ENCODE measurements at regions not wholly inside any gene's neighbourhood (a gene's known extent, or its start where the extent isn't known, plus 50 kb on each side); places are given as distances from the start of the nearest gene placed in this dataset.
A peak's percentile ranks its signal among the peaks of the same experiment; 100 is the strongest.

DNA sequence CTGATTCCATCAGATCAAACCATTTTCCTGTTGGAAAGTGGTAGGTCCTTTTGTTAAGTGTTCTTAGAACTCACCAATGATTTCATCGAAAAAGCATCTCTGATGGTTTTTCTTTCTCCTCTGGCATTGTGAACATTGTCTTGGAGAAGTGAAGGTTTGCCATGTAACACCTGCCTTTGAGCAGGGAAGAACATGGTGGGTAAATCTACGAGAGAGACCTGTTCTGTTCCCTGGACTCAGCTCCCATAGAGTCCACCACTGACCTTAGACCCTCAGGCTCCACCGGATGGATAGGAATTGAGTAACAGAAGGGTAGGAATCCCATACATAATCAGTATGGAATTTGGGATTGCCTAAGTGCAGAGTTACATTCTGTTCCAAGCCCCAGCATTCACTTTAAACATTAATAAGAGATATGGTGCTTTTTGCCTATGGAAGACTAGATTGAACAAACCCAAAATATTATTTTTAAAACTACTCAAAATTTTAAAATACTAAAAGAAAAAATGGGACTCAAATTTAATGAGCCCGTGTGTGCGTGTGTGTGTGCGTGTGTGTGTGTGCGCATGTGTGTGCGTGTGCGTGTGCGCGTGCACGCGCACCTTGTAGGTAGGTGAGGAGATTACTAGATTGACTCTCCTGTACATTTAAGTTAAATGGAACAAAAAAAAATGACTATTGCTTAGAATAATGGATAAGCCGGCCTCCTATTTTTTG, 92.0 kb downstream of the C9orf152 start:
- Mint-ChIP-seq H3K9me3 (peaks cover 0 to 1% (median 0%) of the 10 kb centered on the region in 11 donors), H3K27ac (no peak overlapping the region), H3K4me1 (peaks cover 0 to 19% (median 0%) of the 10 kb centered on the region in 7 donors), H3K36me3 (peaks cover 0 to 5% (median 0%) of the 10 kb centered on the region in 5 donors), H3K27me3 (no peaks in the 10 kb centered on the region), H3K4me3 (no peak overlapping the region)
- H3K4me3 ChIP-seq (ENCODE audit: low read length), result no peak overlapping the region
- POLR2A ChIA-PET, result no interaction called here
- CTCF ChIA-PET, result no interaction called here
- no peaks in the 10 kb centered on the region for H3K27me3 ChIP-seq (ENCODE audit: control insufficient read depth in 2 of 2, insufficient read depth in 2 of 2, low read length in 2 of 2)
- H3K9me3 ChIP-seq (ENCODE audit: control insufficient read depth in 2 of 3, low read length in 3 of 3), result no peaks in the 10 kb centered on the region
- intact Hi-C loops (cut with micrococcal nuclease), result no loop called here
- DNase-seq (no peak), ATAC-seq (no peak)
- H3K36me3 ChIP-seq (ENCODE audit: control insufficient read depth in 2 of 3, insufficient read depth in 3 of 3, low read length in 3 of 3), result no peaks in the 10 kb centered on the region
- no peaks in the 10 kb centered on the region for H3K4me1 ChIP-seq (ENCODE audit: control insufficient read depth in 2 of 2, insufficient read depth in 2 of 2, low read length in 2 of 2)
- no peak overlapping the region for H3K27ac ChIP-seq (ENCODE audit: low read depth, low read length)

DNA sequence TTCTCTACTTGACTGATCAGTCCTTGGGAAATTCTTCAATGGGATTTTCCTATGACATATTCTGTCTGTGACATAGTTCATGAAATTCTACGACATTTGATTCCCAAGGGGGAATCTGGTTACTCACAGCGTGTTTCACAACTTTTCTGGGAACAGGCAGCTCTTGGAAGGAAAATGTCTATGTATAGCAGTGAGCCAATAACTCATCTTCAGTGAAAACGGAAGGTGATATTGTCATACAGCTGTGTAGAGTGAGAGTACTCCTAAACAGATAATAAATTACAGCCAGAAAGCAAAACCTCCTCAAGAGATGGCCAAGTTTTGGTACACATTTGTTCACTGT, 91.4 kb downstream of the C9orf152 start:
- Mint-ChIP-seq H3K27me3 (no peaks in the 10 kb centered on the region), H3K36me3 (peaks cover 0 to 5% (median 0%) of the 10 kb centered on the region in 5 donors), H3K9me3 (peaks cover 0 to 1% (median 0%) of the 10 kb centered on the region in 11 donors), H3K27ac (no peak overlapping the region), H3K4me1 (peaks cover 0 to 25% (median 0%) of the 10 kb centered on the region in 7 donors), H3K4me3 (no peak overlapping the region)
- Histone ChIP-seq H3K36me3 (ENCODE audit: control insufficient read depth in 2 of 3, insufficient read depth in 3 of 3, low read length in 3 of 3) (no peaks in the 10 kb centered on the region), H3K27ac (ENCODE audit: low read depth, low read length) (no peak overlapping the region), H3K27me3 (ENCODE audit: control insufficient read depth in 2 of 2, insufficient read depth in 2 of 2, low read length in 2 of 2) (no peaks in the 10 kb centered on the region), H3K4me1 (ENCODE audit: control insufficient read depth in 2 of 2, insufficient read depth in 2 of 2, low read length in 2 of 2) (no peaks in the 10 kb centered on the region), H3K9me3 (ENCODE audit: control insufficient read depth in 2 of 3, low read length in 3 of 3) (no peaks in the 10 kb centered on the region), H3K4me3 (ENCODE audit: low read length) (no peak overlapping the region)
- POLR2A ChIA-PET, result no interaction called here
- no peak for ATAC-seq
- DNase-seq, result no peak
- CTCF ChIA-PET, result no interaction called here
- intact Hi-C loops (cut with micrococcal nuclease), result no loop called here

DNA sequence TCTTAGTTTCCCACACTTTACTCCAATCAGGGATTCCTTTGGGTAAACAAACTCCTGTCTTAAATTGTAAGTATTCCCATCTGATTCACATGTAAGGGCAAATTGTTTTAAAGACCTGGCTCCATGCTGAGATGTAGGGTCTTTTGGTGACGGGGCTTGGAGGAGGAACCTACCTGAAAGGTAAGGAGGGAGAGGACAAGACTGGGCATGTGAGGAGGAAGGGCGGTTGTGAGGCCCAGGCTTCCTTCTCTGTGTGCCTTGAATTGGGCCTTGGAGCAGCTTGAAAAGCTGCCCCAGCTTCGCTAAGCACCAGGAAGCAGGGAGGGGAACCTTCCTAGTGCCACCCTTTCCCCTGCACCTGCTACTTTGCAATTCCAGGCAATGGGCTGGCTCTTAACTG, 86.8 kb downstream of the C9orf152 start:
- H3K4me1 Mint-ChIP-seq, result peaks cover 10 to 50% (median 11%) of the 10 kb centered on the region in 7 donors
- H3K27me3 ChIP-seq (ENCODE audit: control insufficient read depth in 2 of 2, insufficient read depth in 2 of 2, low read length in 2 of 2), result no peaks in the 10 kb centered on the region
- H3K27ac Mint-ChIP-seq, result peak overlapping the region in 1 of 9 donors; percentile 23
- no peak overlapping the region for H3K27ac ChIP-seq (ENCODE audit: low read depth, low read length)
- no peak overlapping the region for H3K4me3 Mint-ChIP-seq
- H3K36me3 Mint-ChIP-seq, result peaks cover 0 to 2% (median 0%) of the 10 kb centered on the region in 5 donors
- H3K9me3 ChIP-seq (ENCODE audit: control insufficient read depth in 2 of 3, low read length in 3 of 3), result no peaks in the 10 kb centered on the region
- H3K4me1 ChIP-seq (ENCODE audit: control insufficient read depth in 2 of 2, insufficient read depth in 2 of 2, low read length in 2 of 2), result peaks cover 0 to 9% of the 10 kb centered on the region in 2 donors
- intact Hi-C loops (cut with micrococcal nuclease), result no loop called here
- H3K27me3 Mint-ChIP-seq, result no peaks in the 10 kb centered on the region
- CTCF ChIA-PET, result no interaction called here
- H3K9me3 Mint-ChIP-seq, result no peaks in the 10 kb centered on the region
- DNase-seq (no peak), ATAC-seq (no peak)
- no peak overlapping the region for H3K4me3 ChIP-seq (ENCODE audit: low read length)
- POLR2A ChIA-PET, result no interaction called here
- H3K36me3 ChIP-seq (ENCODE audit: control insufficient read depth in 2 of 3, insufficient read depth in 3 of 3, low read length in 3 of 3), result no peaks in the 10 kb centered on the region

DNA sequence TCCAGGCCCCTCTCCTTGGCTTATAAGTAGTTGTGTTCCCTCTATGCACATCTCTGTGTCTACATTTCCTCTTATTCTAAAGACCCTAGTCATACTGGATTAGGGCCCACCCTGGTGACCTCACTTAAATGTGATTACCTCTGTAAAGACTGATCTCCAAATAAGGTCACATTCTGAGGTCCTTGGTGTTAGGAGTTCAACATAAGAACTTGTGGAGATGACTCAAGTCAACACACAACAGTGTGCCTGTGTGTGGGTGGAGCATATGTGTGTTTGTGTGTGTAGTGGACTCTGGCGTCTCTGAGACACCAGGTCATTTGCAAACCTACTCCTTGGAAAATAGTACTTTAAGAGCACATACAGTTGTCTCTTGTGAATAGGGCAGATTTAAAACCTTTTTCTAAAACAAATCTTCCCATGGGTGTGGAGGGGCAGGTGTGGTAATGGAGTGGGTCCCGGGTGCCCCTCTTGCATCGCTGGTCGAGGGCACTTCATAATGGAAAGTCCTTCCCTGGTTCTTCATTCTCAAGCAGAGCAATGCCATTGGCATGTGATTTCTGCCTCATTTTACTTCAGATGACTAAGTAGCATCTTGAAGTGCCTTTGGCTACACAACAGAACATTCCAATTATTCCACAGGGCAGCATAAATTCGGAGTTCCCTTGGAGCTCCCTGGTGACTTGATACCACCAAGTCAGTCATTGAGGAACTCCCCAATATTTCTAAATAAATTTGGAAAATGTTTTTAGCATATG, 84.4 kb downstream of the C9orf152 start:
- no peaks in the 10 kb centered on the region for H3K9me3 ChIP-seq (ENCODE audit: control insufficient read depth in 2 of 3, low read length in 3 of 3)
- H3K27ac ChIP-seq (ENCODE audit: low read depth, low read length), result no peak overlapping the region
- H3K27me3 Mint-ChIP-seq, result no peaks in the 10 kb centered on the region
- ChIA-PET CTCF (no interaction called here), POLR2A (no interaction called here)
- H3K9me3 Mint-ChIP-seq, result no peaks in the 10 kb centered on the region
- peaks cover 0 to 2% (median 0%) of the 10 kb centered on the region in 5 donors for H3K36me3 Mint-ChIP-seq
- H3K4me3 Mint-ChIP-seq, result no peak overlapping the region
- DNase-seq, result no peak
- no peak overlapping the region for H3K4me3 ChIP-seq (ENCODE audit: low read length)
- peaks cover 0 to 16% of the 10 kb centered on the region in 2 donors for H3K4me1 ChIP-seq (ENCODE audit: control insufficient read depth in 2 of 2, insufficient read depth in 2 of 2, low read length in 2 of 2)
- intact Hi-C loops (cut with micrococcal nuclease), result no loop called here
- H3K4me1 Mint-ChIP-seq, result peaks cover 20 to 59% (median 23%) of the 10 kb centered on the region in 7 donors
- H3K36me3 ChIP-seq (ENCODE audit: control insufficient read depth in 2 of 3, insufficient read depth in 3 of 3, low read length in 3 of 3), result no peaks in the 10 kb centered on the region
- H3K27ac Mint-ChIP-seq, result no peak overlapping the region
- no peaks in the 10 kb centered on the region for H3K27me3 ChIP-seq (ENCODE audit: control insufficient read depth in 2 of 2, insufficient read depth in 2 of 2, low read length in 2 of 2)
- ATAC-seq, result no peak

DNA sequence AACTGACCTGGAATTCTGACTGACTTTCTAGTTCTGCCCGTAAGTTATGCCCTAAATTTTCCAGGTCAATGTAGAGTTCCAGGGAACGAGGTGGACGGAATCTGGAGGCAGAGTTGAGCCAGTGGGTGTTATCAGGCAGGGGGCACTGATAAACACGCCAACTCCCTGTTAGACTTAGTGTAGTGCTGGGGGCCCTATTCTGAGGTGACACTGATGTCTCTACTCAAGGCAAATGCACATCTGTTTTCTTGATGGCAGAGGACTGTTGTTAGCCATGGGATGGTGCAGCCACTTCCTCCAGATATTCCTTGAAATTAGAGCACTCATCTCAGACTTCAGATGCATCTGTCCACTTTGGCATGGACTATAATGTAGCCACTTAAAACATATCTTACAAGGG, 83.5 kb downstream of the C9orf152 start:
- Histone ChIP-seq H3K4me1 (ENCODE audit: control insufficient read depth in 2 of 2, insufficient read depth in 2 of 2, low read length in 2 of 2) (peaks cover 0 to 16% of the 10 kb centered on the region in 2 donors), H3K27ac (ENCODE audit: low read depth, low read length) (no peak overlapping the region), H3K4me3 (ENCODE audit: low read length) (no peak overlapping the region), H3K9me3 (ENCODE audit: control insufficient read depth in 2 of 3, low read length in 3 of 3) (no peaks in the 10 kb centered on the region), H3K27me3 (ENCODE audit: control insufficient read depth in 2 of 2, insufficient read depth in 2 of 2, low read length in 2 of 2) (no peaks in the 10 kb centered on the region), H3K36me3 (ENCODE audit: control insufficient read depth in 2 of 3, insufficient read depth in 3 of 3, low read length in 3 of 3) (no peaks in the 10 kb centered on the region)
- Mint-ChIP-seq H3K27ac (no peak overlapping the region), H3K4me1 (peaks cover 20 to 63% (median 23%) of the 10 kb centered on the region in 7 donors), H3K4me3 (no peak overlapping the region), H3K27me3 (no peaks in the 10 kb centered on the region), H3K9me3 (no peaks in the 10 kb centered on the region), H3K36me3 (peaks cover 0 to 2% (median 0%) of the 10 kb centered on the region in 5 donors)
- ATAC-seq (no peak), DNase-seq (no peak)
- intact Hi-C loops (cut with micrococcal nuclease), result no loop called here
- ChIA-PET POLR2A (no interaction called here), CTCF (no interaction called here)

DNA sequence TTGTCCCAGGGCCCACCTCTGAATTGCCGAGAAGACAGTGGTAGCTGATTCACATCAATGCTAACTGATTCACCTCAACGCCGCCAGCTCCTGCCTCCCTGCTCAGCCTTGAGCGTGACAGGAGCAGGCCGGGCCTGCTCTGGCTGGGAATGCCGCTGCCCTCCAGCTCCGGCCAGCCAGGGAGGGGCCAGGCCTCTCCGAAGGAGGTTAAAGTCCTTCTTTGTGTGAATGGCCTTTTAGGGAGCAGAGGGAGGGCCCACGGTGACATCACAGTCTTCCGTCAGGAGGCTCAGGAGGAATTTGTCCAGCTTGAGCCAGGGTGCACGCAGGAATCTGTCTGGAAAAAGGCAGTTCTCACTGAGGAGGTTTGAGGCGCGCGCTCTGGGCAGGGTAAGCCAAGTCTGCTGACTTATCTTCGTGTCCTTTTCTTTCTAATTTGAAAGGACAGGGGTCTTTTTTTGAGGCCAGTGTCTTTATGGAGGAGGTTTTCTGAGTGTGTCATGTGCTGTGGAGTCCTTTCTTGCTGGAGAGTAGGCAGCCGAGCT, 82.7 kb downstream of the C9orf152 start:
- Histone ChIP-seq H3K36me3 (ENCODE audit: control insufficient read depth in 2 of 3, insufficient read depth in 3 of 3, low read length in 3 of 3) (no peaks in the 10 kb centered on the region), H3K27ac (ENCODE audit: low read depth, low read length) (no peak overlapping the region), H3K4me1 (ENCODE audit: control insufficient read depth in 2 of 2, insufficient read depth in 2 of 2, low read length in 2 of 2) (peaks cover 0 to 16% of the 10 kb centered on the region in 2 donors), H3K27me3 (ENCODE audit: control insufficient read depth in 2 of 2, insufficient read depth in 2 of 2, low read length in 2 of 2) (no peaks in the 10 kb centered on the region), H3K9me3 (ENCODE audit: control insufficient read depth in 2 of 3, low read length in 3 of 3) (no peaks in the 10 kb centered on the region), H3K4me3 (ENCODE audit: low read length) (no peak overlapping the region)
- Mint-ChIP-seq H3K27ac (peak overlapping the region in 8 of 9 donors; percentile 56 to 91 (median 78)), H3K9me3 (no peaks in the 10 kb centered on the region), H3K4me3 (peak overlapping the region in 7 of 10 donors; percentile 71 to 83 (median 74)), H3K27me3 (no peaks in the 10 kb centered on the region), H3K4me1 (peaks cover 20 to 66% (median 23%) of the 10 kb centered on the region in 7 donors), H3K36me3 (no peaks in the 10 kb centered on the region)
- intact Hi-C loops (cut with micrococcal nuclease), result no loop called here
- ChIA-PET POLR2A (interaction anchor here (0.6 kb wide), 2 partner anchors 21 to 31 kb away, joined by 3 read pairs; no protein-coding TSS in a partner anchor), CTCF (interaction anchor here (1.2 to 1.4 kb wide), 2 partner anchors 20 to 58 kb away, joined by 3 to 4 read pairs; no protein-coding TSS in a partner anchor)
- no peak for ATAC-seq
- DNase-seq, result no peak

Data from naive thymus-derived CD4-positive, alpha-beta T cell (primary cell).